ENCODE measurements at regions not wholly inside any gene's neighbourhood (a gene's known extent, or its start where the extent isn't known, plus 50 kb on each side); places are given as distances from the start of the nearest gene placed in this dataset.

DNA sequence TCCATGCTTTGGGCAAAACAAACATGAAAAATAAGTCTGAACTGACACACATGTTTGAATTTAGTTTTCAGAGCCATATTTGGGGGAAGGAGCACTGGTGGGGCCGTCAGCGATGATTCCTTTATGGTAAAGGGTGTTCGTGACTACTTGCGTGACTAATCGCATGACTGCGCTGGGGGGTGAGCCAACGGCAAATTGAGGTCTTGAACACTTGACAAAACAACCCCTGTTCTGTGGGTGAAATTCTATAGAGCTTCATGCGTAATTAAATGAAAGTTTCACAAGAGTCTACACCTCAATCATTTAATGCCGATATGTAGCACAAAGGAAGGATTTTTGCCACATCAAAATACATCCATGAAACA lies 127.5 kb upstream of the CYP1B1 start:
- no peak for DNase-seq
- Histone ChIP-seq H3K27me3 (no peaks in the 10 kb centered on the region), H3K9me3 (no peaks in the 10 kb centered on the region), H3K27ac (no peak overlapping the region), H3K4me1 (no peaks in the 10 kb centered on the region), H3K4me3 (no peak overlapping the region), H3K36me3 (no peaks in the 10 kb centered on the region)
- TF ChIP-seq, protein P1, sequence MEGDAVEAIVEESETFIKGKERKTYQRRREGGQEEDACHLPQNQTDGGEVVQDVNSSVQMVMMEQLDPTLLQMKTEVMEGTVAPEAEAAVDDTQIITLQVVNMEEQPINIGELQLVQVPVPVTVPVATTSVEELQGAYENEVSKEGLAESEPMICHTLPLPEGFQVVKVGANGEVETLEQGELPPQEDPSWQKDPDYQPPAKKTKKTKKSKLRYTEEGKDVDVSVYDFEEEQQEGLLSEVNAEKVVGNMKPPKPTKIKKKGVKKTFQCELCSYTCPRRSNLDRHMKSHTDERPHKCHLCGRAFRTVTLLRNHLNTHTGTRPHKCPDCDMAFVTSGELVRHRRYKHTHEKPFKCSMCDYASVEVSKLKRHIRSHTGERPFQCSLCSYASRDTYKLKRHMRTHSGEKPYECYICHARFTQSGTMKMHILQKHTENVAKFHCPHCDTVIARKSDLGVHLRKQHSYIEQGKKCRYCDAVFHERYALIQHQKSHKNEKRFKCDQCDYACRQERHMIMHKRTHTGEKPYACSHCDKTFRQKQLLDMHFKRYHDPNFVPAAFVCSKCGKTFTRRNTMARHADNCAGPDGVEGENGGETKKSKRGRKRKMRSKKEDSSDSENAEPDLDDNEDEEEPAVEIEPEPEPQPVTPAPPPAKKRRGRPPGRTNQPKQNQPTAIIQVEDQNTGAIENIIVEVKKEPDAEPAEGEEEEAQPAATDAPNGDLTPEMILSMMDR (IDR thresholded peaks at IDR 0.05), result no peak
- no peak for TF ChIP-seq POLR2A (IDR thresholded peaks at IDR 0.05)

DNA sequence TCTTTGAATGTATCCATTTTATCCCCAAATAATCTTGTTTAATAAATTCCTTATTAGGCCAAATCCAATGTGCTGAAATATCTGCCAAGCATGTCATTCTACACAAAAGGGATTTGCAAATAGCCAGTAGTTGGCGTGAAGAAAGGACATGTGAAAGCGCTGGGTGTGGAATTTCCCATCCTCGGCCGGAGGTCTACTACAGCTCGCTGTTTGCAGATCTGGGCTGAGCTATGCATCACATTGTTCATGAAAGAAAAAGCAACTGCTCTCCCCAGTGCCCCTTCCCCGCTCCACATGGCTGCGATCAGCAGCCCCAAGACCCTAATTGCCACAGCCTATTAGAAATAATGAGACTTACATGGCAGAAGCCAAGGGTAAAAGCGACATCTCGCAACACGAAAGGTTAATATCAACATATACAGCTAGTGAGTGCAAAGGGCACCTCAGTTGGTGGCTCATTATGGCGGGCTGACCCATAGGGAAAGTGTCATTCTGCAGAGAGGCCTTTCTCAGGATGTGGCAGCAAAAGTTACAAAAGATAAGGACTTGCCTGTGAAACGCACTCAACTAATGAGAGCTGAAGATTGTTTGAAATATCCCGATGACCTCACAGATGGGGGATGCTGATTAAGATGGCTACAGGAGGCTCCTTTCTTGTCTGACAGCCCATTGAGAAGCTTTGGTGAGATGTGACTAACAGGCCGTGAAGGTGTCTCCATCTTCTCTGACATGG lies 126.9 kb upstream of the CYP1B1 start:
- Histone ChIP-seq H3K36me3 (no peaks in the 10 kb centered on the region), H3K27ac (no peak overlapping the region), H3K4me3 (no peak overlapping the region), H3K9me3 (no peaks in the 10 kb centered on the region), H3K27me3 (no peaks in the 10 kb centered on the region), H3K4me1 (no peaks in the 10 kb centered on the region)
- TF ChIP-seq, protein P1 (IDR thresholded peaks at IDR 0.05), result no peak
- TF ChIP-seq POLR2A (IDR thresholded peaks at IDR 0.05), result no peak
- no peak for DNase-seq

DNA sequence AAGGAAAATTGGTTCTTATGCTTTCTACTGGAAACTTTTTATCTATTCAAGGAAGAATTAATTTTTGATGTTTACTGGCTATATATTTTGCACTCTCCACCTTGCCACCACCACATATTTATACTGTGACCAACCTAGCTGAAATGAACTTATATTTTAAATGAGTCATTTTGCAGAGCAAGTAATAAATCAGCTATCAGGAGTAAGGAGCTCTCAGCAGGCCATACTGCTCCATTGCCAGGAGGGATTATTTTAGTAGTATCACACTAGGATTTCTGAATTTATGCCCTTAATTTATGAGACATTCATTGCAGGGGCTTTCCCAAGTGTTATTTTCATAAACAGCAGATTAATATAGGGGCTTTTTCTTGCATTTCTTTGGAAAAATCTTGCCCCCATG lies 125.8 kb upstream of the CYP1B1 start:
- no peaks in the 10 kb centered on the region for H3K9me3 ChIP-seq
- DNase-seq, result no peak
- H3K27ac ChIP-seq, result no peak overlapping the region
- H3K36me3 ChIP-seq, result no peaks in the 10 kb centered on the region
- TF ChIP-seq, protein P1 (IDR thresholded peaks at IDR 0.05), result no peak
- TF ChIP-seq POLR2A (IDR thresholded peaks at IDR 0.05), result no peak
- no peaks in the 10 kb centered on the region for H3K4me1 ChIP-seq
- H3K4me3 ChIP-seq, result no peak overlapping the region
- no peaks in the 10 kb centered on the region for H3K27me3 ChIP-seq

DNA sequence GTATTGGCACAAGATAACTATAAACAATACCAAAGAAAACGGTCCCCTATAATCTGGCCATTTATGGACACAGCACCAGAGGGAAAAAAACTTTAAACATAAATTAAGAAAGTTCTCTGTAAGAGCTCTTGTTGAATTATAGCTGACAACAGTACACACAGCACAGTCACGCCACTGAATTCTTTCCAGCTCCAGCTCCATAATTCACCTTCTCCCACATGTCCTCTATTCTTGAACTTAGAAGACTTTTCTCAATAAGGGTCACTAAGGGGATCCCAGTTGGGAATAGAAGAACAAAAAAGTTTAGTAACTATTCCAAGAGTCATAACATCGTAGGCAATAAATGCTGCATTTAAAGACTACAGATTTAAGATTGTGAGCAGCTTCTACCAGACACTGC lies 124.6 kb upstream of the CYP1B1 start:
- no peak for TF ChIP-seq POLR2A (IDR thresholded peaks at IDR 0.05)
- TF ChIP-seq, protein P1 (IDR thresholded peaks at IDR 0.05), result no peak
- Histone ChIP-seq H3K27ac (peak overlapping the region in 1 of 4 donors; percentile 38), H3K36me3 (no peaks in the 10 kb centered on the region), H3K27me3 (no peaks in the 10 kb centered on the region), H3K9me3 (no peaks in the 10 kb centered on the region), H3K4me1 (no peaks in the 10 kb centered on the region), H3K4me3 (no peak overlapping the region)
- no peak for DNase-seq

DNA sequence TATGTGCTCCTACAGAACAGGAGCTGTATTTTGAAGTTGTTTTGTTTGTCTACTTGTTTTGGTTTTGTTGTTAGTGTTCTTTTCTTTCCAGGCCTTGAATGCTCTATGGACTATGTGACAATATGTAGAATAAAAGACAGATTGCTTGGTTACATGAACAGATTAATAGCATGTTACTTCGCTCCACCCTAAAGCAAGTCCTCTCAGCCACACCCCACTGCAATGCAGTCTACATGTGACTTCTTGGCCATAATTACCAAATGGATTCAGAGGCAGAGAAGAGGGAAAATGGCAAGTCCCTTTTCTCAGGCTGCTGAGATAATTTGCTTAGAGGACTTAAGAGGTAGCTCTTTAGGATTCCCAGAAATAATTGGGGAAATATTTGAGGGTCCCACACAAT lies 123.2 kb upstream of the CYP1B1 start:
- no peaks in the 10 kb centered on the region for H3K36me3 ChIP-seq
- no peaks in the 10 kb centered on the region for H3K9me3 ChIP-seq
- no peak overlapping the region for H3K4me3 ChIP-seq
- TF ChIP-seq, protein P1 (IDR thresholded peaks at IDR 0.05), result no peak
- TF ChIP-seq POLR2A (IDR thresholded peaks at IDR 0.05), result no peak
- no peak for DNase-seq
- H3K27me3 ChIP-seq, result no peaks in the 10 kb centered on the region
- no peaks in the 10 kb centered on the region for H3K4me1 ChIP-seq
- no peak overlapping the region for H3K27ac ChIP-seq

DNA sequence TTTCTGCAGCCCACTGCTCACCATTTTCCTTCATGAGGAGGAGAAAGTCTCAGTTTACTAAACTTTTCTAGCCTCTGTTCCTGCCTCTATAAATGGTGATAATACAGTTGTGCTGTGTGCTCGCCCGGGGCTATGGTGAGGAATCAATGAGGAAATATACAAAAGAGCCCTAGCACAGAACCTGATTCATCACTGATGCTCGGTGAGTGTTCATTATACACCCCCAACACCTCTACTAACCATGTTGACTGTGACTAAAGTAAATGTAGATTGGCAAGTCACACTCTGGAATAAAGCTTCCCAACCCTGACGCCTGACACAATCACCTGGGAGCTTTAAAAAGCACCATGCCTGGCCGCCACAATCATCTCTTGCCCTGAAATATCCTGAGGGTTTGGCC lies 118.8 kb upstream of the CYP1B1 start:
- TF ChIP-seq, protein P1 (IDR thresholded peaks at IDR 0.05), result no peak
- TF ChIP-seq POLR2A (IDR thresholded peaks at IDR 0.05), result no peak
- no peaks in the 10 kb centered on the region for H3K4me1 ChIP-seq
- no peaks in the 10 kb centered on the region for H3K9me3 ChIP-seq
- DNase-seq, result no peak
- H3K4me3 ChIP-seq, result no peak overlapping the region
- no peaks in the 10 kb centered on the region for H3K36me3 ChIP-seq
- no peaks in the 10 kb centered on the region for H3K27me3 ChIP-seq
- H3K27ac ChIP-seq, result no peak overlapping the region

Data from Peyer's patch (tissue), 4 donors.